ENCODE measurements at regions not wholly inside any gene's neighbourhood (a gene's known extent, or its start where the extent isn't known, plus 50 kb on each side); places are given as distances from the start of the nearest gene placed in this dataset.

- ChIA-PET CTCF (no interaction called here), POLR2A (no interaction called here)
- no peak overlapping the region for H3K4me3 Mint-ChIP-seq
Measured at GRCh38 chr17:71995590-71995989, 125.2 kb upstream of the SOX9 start.

GRCh38 chr17:72004011-72004427 is 116.8 kb upstream of the SOX9 start:
- CTCF ChIA-PET: no interaction called here

More at GRCh38 chr17:71995590-71995989, 125.2 kb upstream of the SOX9 start:
- no peaks in the 10 kb centered on the region for H3K36me3 Mint-ChIP-seq
- ATAC-seq (no peak), DNase-seq (ENCODE audit: low spot score) (no peak)
- H3K9me3 Mint-ChIP-seq: no peaks in the 10 kb centered on the region
- no peaks in the 10 kb centered on the region for H3K27me3 Mint-ChIP-seq (ENCODE audit: low read depth)
- no peak overlapping the region for H3K27ac Mint-ChIP-seq
- peaks cover 11% of the 10 kb centered on the region for H3K4me1 Mint-ChIP-seq
- no peak for TF ChIP-seq MYBL2 (CRISPR knock-in tag; IDR thresholded peaks at IDR 0.05)
- no peak for TF ChIP-seq NR3C1 (CRISPR knock-in tag; conservative IDR thresholded peaks at IDR 0.05; ENCODE audit: low read depth)
- TF ChIP-seq, protein P1, sequence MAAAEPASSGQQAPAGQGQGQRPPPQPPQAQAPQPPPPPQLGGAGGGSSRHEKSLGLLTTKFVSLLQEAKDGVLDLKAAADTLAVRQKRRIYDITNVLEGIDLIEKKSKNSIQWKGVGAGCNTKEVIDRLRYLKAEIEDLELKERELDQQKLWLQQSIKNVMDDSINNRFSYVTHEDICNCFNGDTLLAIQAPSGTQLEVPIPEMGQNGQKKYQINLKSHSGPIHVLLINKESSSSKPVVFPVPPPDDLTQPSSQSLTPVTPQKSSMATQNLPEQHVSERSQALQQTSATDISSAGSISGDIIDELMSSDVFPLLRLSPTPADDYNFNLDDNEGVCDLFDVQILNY (CRISPR knock-in tag; IDR thresholded peaks at IDR 0.05): no peak
- no peak for TF ChIP-seq FOXK1 (CRISPR knock-in tag; IDR thresholded peaks at IDR 0.05)
- no peak for TF ChIP-seq MLX (CRISPR knock-in tag; IDR thresholded peaks at IDR 0.05)
- TF ChIP-seq IRF2 (CRISPR knock-in tag; IDR thresholded peaks at IDR 0.05; ENCODE audit: borderline replicate concordance, low read depth): no peak
- no peak for TF ChIP-seq ELF4 (CRISPR knock-in tag; IDR thresholded peaks at IDR 0.05; ENCODE audit: low read depth)
- no peak for TF ChIP-seq RELA (CRISPR knock-in tag; IDR thresholded peaks at IDR 0.05; ENCODE audit: borderline replicate concordance)
- TF ChIP-seq, protein P2, sequence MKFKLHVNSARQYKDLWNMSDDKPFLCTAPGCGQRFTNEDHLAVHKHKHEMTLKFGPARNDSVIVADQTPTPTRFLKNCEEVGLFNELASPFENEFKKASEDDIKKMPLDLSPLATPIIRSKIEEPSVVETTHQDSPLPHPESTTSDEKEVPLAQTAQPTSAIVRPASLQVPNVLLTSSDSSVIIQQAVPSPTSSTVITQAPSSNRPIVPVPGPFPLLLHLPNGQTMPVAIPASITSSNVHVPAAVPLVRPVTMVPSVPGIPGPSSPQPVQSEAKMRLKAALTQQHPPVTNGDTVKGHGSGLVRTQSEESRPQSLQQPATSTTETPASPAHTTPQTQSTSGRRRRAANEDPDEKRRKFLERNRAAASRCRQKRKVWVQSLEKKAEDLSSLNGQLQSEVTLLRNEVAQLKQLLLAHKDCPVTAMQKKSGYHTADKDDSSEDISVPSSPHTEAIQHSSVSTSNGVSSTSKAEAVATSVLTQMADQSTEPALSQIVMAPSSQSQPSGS (CRISPR knock-in tag; IDR thresholded peaks at IDR 0.05; ENCODE audit: borderline replicate concordance, low read depth): no peak
- no peak for TF ChIP-seq SOX15 (CRISPR knock-in tag; IDR thresholded peaks at IDR 0.05)
- no peak for TF ChIP-seq FOXJ3 (CRISPR knock-in tag; IDR thresholded peaks at IDR 0.05; ENCODE audit: borderline replicate concordance)
- TF ChIP-seq JAZF1 (CRISPR knock-in tag; IDR thresholded peaks at IDR 0.05): no peak
- no peak for TF ChIP-seq NR1H2 (CRISPR knock-in tag; IDR thresholded peaks at IDR 0.05)
- TF ChIP-seq PREB (CRISPR knock-in tag; IDR thresholded peaks at IDR 0.05; ENCODE audit: borderline replicate concordance): no peak
- no peak for TF ChIP-seq NFATC4 (CRISPR knock-in tag; IDR thresholded peaks at IDR 0.05)
- TF ChIP-seq, protein P3, sequence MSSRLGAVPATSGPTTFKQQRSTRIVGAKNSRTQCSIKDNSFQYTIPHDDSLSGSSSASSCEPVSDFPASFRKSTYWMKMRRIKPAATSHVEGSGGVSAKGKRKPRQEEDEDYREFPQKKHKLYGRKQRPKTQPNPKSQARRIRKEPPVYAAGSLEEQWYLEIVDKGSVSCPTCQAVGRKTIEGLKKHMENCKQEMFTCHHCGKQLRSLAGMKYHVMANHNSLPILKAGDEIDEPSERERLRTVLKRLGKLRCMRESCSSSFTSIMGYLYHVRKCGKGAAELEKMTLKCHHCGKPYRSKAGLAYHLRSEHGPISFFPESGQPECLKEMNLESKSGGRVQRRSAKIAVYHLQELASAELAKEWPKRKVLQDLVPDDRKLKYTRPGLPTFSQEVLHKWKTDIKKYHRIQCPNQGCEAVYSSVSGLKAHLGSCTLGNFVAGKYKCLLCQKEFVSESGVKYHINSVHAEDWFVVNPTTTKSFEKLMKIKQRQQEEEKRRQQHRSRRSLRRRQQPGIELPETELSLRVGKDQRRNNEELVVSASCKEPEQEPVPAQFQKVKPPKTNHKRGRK (CRISPR knock-in tag; IDR thresholded peaks at IDR 0.05; ENCODE audit: borderline replicate concordance): no peak
- no peak for TF ChIP-seq ZNF219 (CRISPR knock-in tag; IDR thresholded peaks at IDR 0.05; ENCODE audit: borderline replicate concordance)

More at GRCh38 chr17:72004011-72004427, 116.8 kb upstream of the SOX9 start:
- ATAC-seq (no peak), DNase-seq (ENCODE audit: low spot score) (no peak)
- POLR2A ChIA-PET: no interaction called here
- Mint-ChIP-seq H3K9me3 (no peaks in the 10 kb centered on the region), H3K27ac (no peak overlapping the region), H3K4me1 (peaks cover 16% of the 10 kb centered on the region), H3K27me3 (ENCODE audit: low read depth) (no peaks in the 10 kb centered on the region), H3K36me3 (no peaks in the 10 kb centered on the region), H3K4me3 (no peak overlapping the region)
- TF ChIP-seq, protein P3 (CRISPR knock-in tag; IDR thresholded peaks at IDR 0.05; ENCODE audit: borderline replicate concordance): no peak
